COR-L47 (cell line): ENCODE measurements at regions not wholly inside any gene's neighbourhood (a gene's known extent, or its start where the extent isn't known, plus 50 kb on each side); places are given as distances from the start of the nearest gene placed in this dataset.
"Not testable (repeated sequence)": the region's sequence is repeated elsewhere in the genome, so short reads cannot be mapped to it uniquely, and the experiment has no call there.

Source experiments
- DNase-seq: peaks from one replicate; lab custom pipeline; 2025; lab: John Stamatoyannopoulos, UW

DNA sequence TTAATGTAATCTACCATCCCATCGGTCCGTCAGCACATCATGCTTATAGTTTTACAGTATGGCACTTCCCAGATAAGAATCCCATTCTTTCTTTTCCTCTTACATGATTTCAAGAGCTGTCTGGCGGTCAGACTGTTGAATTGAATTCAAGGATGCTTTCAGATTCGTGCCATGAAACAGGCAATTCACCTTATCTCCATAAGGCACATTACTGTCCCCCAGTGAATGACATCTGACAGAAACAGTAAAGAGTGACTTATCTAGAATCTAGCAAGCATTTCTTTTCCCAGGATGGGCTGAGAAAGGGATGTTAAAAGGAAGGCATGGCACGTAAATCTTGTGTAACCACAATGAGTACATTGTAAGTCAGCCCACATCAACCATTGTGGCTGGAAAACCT lies 61.1 kb upstream of the SEM1 start:
- DNase-seq: no peak

DNA sequence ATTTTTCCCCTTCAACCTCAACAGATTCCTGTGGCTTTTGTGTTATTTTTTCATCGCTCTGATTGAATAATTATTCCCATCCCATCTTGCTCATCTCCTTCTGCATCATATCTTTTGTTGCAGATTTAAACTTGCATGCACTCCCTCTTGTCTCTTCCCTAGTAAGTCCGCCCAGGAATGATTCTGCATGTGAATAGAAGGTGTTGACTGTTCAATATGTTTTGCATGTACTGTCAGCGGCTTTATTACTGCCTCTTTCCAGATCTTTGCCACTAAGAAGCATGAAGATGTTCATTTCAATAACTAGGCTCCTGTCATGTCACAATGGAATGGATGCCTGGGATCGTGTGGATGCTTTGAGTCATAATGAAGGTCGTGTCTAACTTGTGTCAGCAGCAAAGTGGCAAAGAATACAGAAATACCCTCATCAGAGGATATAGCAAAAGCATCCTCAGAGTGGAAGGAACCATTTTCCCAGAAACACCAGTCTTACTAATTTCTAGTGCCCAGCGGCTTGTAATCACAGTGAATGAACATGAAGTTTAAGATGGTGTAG lies 62.6 kb upstream of the SEM1 start:
- no peak for DNase-seq

DNA sequence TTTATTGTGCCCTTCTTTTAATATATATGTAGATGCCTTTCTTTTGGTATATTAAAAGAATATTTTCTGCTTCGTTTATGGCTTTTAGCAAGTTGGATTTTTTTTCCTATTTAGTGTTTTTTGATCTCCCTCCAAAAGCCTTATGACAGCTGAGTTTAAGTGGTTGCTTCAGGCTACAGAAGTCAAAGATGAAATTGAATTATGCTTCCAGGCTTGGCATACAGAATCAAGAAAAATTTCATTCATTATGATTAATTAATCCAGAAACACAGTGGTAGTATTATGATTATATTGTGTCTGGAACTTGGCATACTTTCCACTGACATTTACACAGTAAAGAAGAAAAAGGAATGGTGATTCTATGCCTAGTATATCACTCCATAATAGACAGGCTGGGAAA lies 63.8 kb upstream of the SEM1 start:
- DNase-seq: no peak

DNA sequence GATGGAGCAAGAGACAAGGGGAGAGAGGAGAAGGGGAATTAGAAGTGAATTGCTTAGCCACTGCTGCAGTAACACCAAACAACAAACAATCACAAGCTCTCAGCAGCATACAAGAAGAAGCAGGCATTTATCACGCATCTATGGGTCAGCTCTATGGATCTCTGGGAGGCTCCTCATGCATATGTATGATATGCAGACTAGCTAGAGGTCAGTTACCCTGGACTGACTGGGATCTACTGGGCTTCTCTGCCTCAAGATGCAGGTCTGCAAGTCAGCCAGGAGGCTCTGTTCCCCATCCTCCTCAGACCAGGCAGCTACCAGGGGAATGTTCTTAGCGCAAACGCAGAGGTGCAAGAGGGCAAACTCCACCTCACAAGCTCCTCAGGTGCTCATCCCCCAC lies 64.7 kb upstream of the SEM1 start:
- DNase-seq: no peak

DNA sequence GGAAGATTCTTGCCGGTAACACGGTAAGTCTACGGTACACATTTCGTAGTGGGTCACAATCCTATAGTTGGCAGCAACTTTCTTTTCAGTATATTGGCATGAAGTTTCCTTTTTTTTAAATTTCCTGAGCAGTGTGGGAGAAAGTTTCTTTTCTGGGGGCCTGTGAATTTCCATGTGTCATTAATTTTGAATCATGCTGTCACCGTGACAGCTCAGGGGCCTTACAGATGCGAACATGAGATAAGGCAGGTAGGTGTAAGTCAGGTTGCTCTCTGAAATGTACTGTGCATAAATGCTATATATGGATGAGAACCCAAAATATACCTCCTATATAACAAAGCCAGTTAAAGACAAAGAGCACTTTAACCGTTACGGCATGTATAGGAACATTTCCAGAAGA lies 65.4 kb upstream of the SEM1 start:
- no peak for DNase-seq

DNA sequence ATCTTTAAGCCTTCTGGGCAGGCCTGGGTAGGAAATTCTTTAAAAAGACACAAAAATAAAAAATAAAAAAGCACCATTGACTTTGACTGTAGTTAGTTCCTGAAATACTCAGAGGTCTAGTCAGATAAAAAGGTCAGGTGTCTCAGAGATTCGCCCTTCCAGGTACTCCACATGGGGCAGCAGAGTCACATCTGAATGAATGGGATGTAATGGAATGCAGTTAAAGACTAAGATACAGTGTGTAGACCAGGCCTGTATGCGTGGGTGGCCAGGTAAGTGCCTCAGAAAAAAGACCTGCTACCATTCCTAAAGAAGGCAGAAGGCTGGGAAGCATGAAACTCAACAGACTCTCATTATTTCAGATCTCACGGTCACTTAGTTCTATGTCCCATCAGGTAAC lies 68.6 kb upstream of the SEM1 start:
- no peak for DNase-seq

DNA sequence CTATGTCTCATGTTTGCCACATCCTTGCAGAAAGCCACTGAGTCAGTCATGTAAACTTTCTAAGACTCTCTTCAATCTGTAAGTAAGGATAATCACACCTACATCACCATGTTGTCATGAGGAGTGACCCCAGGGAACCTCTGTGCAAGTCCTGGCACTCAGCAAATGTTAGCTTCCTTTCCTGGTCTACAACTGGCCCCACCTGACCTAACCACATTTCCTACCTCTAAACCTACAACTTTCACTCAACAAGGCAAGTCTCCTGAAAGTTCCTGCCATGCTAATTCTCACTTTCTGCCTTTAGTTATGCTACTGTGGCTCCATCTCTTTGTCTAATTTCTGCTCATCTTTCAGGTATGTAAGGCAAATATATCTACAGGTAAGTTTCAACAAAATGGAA lies 72.3 kb upstream of the SEM1 start:
- no peak for DNase-seq

DNA sequence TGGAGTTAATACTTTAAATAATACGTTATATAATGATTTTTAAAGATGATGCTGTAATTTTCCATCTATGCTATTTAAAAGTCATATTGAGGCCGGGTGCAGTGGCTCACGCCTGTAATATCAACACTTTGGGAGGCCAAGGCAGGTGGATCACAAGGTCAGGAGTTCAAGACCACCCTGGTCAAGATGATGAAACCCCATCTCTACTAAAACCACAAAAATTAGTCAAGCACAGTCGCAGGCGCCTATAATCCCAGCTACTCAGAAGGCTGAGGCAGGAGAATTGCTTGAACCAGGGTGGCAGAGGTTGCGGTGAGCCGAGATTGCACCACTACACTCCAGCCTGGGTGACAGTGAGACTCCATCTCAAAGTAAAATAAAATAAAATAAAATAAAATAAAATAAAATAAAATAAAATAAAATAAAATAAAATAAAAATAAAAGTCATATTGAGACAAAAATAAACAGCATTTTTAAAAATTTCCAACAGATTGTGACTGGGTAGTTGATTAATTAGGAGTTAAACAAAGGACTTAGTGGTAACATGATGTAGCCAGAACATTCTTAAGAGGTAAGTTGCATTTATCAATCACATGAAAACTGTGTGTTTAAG lies 73.1 kb upstream of the SEM1 start:
- not testable (repeated sequence) for DNase-seq

DNA sequence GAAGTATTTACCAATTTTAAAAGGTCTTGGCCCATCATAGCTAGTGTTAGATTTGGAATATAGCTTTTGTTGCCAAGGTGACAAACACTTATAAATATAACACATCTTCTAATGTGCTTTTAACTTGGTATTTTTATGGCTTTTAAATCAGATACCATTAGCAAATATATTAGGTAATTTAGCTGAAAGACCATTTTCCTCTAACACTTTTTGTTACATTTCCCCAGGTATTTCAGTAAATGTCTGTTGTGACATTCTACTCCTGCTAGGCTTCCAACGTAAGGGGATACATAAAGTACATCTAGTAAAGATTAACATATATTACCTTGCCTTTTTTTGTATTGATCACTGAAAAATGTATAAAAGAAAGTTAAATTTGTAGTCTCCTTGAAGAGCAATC lies 75.0 kb upstream of the SEM1 start:
- no peak for DNase-seq

DNA sequence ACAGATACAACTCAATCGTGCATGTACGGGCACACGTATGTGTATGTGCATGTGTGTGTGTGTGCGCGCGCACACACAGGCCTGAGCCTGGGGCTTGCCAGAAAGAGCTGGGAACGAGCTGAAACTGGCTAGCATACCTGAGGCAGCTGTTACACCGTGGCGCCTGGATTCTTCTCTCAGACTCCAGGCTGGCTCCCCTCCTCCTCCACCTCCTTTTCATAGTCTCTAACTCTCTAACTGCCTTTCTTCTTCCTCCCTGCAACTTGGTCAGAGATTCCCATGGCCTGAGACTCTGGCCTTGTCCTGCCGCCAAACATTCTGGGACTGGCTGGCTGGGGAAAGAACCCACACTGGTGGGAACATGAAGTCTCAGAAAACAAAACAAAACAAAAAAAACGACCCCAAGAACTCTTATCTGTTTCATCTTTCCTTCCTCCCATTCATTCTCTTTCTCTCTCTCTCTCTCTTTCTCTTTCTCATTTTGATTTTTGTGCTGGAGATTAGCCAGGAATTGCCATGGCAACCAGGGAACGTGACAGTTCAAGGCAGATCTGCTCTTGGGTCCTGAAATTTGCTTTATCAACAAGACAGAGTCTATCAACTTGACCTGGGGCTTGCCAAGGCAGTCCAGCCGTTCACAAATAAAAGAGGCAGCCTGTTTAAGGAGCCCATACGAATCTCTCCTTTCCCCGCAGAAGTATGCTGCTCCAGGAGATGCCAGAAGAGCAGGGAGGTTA lies 76.8 kb upstream of the SEM1 start:
- peak; percentile 86 for DNase-seq

DNA sequence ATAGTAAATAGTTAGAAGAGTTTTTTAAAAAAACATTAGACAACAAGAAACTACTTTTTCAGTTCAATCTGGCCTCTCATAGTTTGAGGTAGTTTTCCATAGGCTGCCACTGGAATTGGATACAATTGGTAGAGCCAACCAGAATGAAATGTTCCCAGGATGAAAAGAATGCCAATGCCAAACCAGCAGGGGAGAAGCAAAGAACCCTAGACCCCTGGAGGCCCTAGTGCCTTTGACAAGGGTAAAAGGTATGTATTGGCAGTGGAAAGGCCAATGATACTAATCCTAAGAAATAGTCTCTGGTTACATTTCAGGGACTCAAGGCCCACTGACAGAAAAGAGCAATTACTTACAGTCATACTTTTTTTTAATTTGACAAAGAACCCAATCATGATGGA lies 77.4 kb upstream of the SEM1 start:
- DNase-seq: no peak

DNA sequence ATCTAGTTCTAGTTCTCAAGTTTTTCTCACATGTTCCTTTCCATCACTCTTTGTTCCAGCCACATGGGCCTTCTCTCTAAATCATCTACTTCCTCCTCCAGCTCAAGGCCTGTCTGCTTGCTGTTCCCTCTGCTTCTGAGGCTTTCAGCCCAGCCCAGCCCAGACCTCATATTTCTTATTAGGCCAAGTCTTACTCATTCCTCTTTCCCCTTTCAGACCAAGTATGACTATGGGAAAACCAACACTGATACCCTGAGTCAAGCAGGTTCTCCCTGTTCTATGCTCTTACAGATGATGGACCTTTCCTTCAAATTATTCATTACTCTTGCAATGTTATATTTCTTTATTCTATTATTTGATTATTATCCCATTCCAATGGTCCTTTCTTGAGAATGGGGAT lies 80.3 kb upstream of the SEM1 start:
- no peak for DNase-seq

DNA sequence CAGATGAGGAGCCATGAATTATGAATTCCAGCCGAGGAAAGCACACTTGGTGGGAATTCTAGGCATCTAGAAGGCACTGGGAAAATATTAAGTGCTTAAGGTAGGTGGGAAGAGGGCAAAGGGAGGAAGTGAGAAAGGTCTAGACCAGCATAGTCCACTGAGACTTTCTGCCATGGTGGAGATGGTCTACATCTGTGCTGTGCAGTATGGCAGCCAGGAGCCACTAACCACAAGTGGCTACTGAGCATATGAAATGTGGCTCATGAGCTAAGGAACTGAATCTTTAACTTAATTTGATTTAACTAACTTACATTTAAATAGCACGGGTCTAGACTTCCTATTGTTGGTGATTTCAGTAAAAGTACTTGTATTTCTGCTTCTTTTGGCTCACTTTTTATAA lies 82.5 kb upstream of the SEM1 start:
- no peak for DNase-seq

DNA sequence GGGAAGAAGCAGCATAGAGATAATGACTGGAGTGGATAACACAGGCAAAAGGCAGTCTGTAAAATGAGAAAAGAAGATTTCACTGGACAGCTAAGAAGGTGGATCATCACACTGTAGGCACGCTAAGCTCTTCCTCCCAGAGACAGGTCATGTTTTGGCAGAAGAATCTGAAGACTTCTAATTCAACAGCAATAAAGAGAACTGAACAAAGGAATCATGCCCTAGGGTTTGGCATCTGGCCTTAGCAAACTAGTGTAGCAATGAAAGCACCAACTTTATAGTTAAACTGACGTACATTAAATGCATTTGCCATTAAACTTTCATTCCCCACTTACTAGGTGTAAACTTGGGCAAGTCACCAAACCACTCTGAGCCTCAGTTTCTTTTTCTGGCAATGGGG lies 84.4 kb upstream of the SEM1 start:
- no peak for DNase-seq

DNA sequence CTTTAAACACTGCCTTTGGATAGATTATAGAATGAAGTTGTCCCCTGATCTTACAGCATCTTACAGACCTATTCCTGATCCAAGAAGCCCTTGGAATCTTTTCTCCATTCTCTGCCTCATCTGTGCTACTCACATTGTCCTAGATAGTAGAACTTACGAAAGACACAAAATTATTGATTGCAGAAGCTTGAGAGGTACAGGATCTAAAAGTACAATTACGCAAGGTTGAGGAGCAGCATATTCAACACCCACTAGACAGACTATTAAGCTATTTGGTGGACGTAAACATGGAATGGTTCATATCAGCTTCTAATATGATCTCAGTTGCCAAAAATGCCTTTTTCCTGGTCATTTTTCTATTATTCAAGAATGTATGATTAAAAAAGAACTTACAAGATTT lies 90.5 kb upstream of the SEM1 start:
- DNase-seq: no peak

DNA sequence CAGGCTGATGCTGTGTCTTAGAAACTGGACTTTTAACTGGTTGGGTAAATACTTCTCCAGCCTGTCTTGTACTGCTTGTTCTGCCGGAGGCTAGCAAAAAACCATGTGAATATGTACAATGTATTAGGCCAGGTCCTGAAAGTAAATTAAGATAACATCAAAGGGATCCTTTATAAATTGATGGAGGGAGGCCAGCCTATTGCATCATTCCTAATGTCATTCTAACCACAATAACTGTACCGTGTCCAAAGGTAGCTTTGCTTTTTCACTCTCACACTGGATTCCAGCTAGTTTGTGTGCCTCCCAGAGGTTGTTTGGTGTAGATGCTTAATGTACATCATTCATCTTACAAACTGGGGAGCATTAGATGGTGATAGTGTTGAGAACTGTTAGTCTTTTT lies 91.2 kb upstream of the SEM1 start:
- DNase-seq: no peak

DNA sequence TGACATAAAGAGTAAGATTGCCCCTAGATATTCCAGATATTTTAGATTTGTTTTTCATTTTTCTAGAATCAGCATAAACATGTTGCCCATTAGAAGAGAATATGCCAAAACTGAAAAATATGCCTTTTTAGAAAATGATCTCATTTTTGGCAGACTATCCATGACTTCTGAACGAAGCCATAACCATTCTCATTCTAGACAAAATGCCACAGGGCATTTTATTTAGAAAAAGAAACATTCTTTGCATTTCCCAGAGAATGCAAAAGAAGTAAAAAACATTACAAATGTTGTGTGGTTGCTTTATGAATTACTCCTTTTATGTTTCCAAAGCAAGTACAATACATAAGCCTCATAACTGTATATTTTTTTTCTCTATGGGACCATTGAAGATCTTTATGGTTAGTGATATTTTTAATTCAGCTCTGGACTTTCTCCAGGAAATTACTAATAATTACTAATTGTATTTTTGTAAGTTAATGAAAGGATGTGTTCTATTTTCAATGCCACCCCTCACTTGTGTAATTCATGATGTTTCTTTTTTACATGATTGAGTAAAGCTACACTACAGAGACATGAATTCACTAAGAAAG lies 109.6 kb upstream of the SEM1 start:
- no peak for DNase-seq

DNA sequence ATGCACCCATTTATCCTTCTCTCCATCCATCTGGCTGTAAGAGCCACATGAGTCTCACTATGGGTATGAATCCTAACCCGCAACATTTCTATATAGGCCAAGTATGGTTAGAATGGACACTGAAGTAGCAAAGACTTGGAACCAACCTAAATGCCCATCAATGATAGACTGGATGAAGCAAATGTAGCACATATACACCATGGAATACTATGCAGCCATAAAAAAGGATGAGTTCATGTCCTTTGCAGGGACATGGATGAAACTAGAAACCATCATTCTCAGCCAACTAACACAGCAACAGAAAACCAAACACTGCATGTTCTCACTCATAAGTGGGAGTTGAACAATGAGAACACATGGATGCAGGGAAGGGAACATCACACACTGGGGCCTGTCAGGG lies 111.5 kb upstream of the SEM1 start:
- not testable (repeated sequence) for DNase-seq

DNA sequence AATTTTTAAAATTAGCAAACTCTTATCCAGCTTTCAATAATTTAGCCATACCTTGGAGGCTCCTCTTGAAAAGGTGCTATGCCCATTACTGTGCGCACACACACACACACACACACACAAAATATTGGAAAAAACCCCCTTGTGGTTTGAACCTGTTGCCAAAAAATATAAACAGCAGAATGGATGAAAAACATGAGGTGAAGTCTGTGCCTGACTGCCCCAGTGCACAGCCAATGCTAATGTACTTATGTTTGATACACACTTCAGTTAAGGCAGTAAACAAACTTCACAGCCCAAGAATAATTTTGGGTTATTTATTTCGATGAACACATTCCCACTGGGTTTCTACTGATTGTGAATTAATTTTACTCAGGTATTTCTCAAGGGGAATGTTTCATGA lies 113.2 kb upstream of the SEM1 start:
- DNase-seq: no peak

DNA sequence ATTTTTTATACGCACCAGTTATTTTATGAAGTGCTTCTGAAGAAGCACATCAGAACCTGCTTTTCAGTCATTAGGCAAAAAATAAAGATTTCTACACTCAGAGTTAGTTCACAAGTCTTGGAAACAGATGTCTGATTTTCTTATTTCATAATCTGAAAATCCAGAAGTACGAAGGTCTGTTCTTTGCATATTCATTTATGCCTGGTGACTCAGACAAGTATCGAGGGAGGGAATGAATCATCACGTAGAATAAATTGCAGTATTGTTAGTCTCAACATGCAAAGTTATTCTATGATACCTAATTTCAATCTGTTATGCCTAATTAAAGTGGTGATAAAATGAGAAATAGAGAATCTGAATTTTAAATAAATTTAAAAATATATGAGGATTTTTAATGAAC lies 113.6 kb upstream of the SEM1 start:
- no peak for DNase-seq

DNA sequence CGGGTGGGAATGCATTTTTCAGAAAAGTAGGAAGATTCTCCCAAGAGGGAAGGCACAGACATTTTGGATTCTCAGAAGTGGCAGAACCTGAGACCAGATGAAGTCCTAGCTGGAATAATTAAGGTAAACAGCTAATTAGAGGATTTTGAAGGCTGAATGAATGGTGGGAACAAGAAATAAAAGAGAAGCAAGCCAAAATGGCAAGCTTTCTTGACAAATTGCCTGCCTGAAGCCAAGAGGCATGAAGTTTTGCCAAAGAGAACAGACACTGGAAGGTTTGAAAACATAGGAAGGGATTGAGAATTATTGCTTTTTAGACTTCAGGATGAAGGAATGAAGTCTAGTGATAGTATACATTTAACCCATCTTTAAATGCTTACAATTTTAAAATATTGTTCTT lies 115.0 kb upstream of the SEM1 start:
- no peak for DNase-seq

DNA sequence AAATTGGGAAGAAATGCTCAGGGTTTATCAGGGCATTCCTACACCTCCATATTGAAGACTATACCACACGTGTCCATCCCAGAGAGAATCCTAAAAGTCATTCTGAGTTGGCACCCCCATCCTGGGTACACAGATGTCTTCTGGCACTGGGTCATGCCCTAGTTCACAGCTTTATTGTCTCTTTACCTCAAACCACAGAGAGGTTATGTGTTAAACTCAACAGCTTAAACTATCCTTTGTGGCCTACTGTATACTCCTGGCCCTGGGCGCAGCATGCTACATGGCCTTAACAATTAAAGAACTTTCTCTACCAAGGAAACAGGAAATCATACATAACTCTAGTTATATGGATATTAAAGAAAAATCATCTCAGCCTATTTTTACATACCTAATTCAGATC lies 115.6 kb upstream of the SEM1 start:
- DNase-seq: no peak

DNA sequence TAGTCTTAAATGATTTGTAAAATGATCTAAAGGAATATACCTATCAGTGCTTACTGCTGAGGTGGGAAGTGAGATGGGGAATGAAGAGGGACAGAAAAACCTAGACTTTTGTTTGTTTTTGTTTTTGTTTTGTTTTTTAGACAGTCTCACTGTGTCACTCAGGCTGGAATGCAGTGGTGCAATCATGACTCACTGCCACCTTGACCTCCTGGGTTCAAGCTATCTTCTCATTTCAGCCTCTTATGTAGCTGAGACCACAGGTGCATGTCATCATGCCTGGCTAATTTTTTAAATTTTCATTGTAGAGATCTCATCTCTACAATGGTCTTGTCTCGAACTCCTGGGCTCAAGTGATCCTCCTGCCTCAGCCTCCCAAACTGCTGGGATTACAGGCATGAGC lies 116.4 kb upstream of the SEM1 start:
- DNase-seq: no peak

DNA sequence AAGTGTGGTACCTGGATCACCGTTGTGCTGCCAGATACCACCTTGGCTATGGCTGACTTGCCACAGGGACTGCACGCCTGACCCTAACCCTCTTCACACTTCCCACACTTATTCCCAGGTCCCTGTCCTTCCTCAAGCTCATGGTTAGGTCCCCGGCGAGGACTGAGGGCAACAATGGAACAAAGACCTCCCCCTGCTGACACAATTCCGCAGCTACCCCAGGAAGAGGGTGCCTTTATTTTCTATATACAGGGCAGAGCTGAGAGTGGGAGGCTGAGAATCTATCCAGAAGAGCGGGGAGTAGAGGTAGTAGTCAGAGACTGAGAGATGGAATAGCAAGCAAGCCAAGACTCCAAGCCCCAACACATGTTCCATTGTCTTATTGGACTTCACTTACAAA lies 118.1 kb upstream of the SEM1 start:
- DNase-seq: no peak
